Adrenal gland (tissue), 9 donors: ENCODE measurements at regions not wholly inside any gene's neighbourhood (a gene's known extent, or its start where the extent isn't known, plus 50 kb on each side); places are given as distances from the start of the nearest gene placed in this dataset.

ENCODE experiments used
- DNase-seq, 7 donors: peaks; one replicate each; pipeline ENCODE4 v3.0.0-alpha.2; 2019 to 2020
- H3K27ac ChIP-seq, 5 donors: fragments of 200-600 bp; sonication (generic) in 4 of 5; 1 replicate in 3 of 5; 2 replicates in 2 of 5; pipeline versions ENCODE4 v1.5.1 to v1.8.0; 2016 to 2020; ENCODE audit warnings: mild to moderate bottlenecking in 1 of 5
- H3K27me3 ChIP-seq: fragments of 200-600 bp; 2 replicates; pipeline ENCODE4 v1.8.0; 2021
- H3K36me3 ChIP-seq, 2 donors: fragments of 200-600 bp; replicated peaks in 1 of 2; 1 replicate in 1 of 2; 2 replicates in 1 of 2; pipeline versions ENCODE4 v1.5.1 to v1.8.0; 2018 to 2022
- H3K4me1 ChIP-seq, 2 donors: fragments of 200-600 bp; replicated peaks in 1 of 2; 1 replicate in 1 of 2; 2 replicates in 1 of 2; pipeline versions ENCODE4 v1.5.1 to v1.8.0; 2018 to 2021
- H3K4me3 ChIP-seq, 4 donors: fragments of 200-600 bp; sonication (generic) in 3 of 4; one replicate each; pipeline ENCODE4 v1.5.1; 2016 to 2018
- H3K9me3 ChIP-seq, 3 donors: fragments of 200-600 bp; sonication (generic) in 1 of 3; replicated peaks in 1 of 3; 1 replicate in 2 of 3; 2 replicates in 1 of 3; pipeline versions ENCODE4 v1.5.1 to v1.8.0; 2016 to 2021
- POLR2A ChIP-seq, 2 donors: fragments of 450-650 bp; IDR thresholded peaks; one replicate each; pipeline ENCODE4 v1.6.1; 2017; ENCODE audit warnings: antibody characterized with exemption in 2 of 2, mild to moderate bottlenecking in 2 of 2, moderate library complexity in 1 of 2
- WGBS, 4 donors: extraction: QIAGEN DNeasy Blood & Tissue Kit in 2 of 4; methylation state at CpG; one replicate each; pipeline versions ENCODE4 v1.1.5 to v1.1.7; 2013 to 2017; 5-methylcytosine and 5-hydroxymethylcytosine counted together
- intact Hi-C, 2 donors: fragments of 100-400 bp; cut with DNase I; formaldehyde crosslinking; loops; one replicate each; pipeline versions ENCODE4 v1.14.1 to v1.15.0; 2022 to 2023
- TF ChIP-seq, protein P1 (sequence below), 6 experiments: fragments of 450-650 bp in 4 of 6; fragments of 200-600 bp in 2 of 6; sonication (generic) in 1 of 6; IDR thresholded peaks; 1 replicate in 5 of 6; 2 replicates in 1 of 6; pipeline versions ENCODE4 v1.5.1 to v1.8.0; 2016 to 2021; ENCODE audit warnings: antibody characterized with exemption in 6 of 6, mild to moderate bottlenecking in 2 of 6, moderate library complexity in 1 of 6
- donor health status: healthy with polysubstance abuse.
- donor health status: Bipolar disorder and iron deficiency.
- donor health status: DM: yes; HTN: yes; CAD: no.
- donor health status: DM: no; HTN: no; CAD: no.
- donor health status: DM: no; HTN: no; CAD: no.

DNA sequence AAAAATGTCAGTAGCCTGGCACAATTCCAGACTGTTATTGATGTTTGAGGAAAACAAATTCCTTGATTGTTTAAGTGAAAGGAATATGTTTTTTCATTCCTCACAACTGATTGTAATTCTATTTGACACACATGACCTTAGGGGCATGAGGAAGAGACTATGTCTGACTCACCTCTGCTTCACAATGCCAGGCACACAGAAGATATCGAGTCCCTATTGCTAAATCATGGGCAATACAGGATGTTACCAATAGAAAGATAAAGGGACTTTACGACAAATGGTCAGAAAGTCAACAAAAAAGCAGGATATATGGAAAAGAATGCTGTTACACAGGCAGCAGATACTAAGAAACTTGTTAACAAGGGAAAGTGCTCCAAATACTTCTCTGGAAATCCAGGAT is 1903.5 kb downstream of the EFNA5 start:
- 62 to 75% (median 70%) methylated on average over 2 of the region's 2 CpGs for WGBS, 4 donors
- intact Hi-C loops, result no loop called here

DNA sequence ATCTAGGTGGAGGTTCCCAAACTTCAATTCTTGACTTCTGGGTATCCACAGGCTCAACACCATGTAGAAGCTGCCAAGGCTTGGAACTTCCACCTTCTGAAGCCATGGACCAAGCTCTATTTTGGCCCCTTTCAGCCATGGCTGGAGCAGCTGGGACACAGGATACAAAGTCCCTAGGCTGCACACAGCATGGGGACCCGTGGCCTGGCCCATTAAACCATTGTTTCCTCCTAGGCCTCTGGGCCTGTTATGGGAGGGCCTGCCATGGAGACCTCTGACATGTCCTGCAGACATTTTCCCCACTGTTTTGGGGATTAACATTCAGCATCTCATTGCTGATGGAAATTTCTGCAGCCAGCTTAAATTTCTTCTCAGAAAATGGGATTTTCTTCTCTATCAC is 1908.0 kb downstream of the EFNA5 start:
- H3K4me1 ChIP-seq, result no peaks in the 10 kb centered on the region
- no peaks in the 10 kb centered on the region for H3K9me3 ChIP-seq
- H3K27me3 ChIP-seq, result no peaks in the 10 kb centered on the region
- no peak overlapping the region for H3K4me3 ChIP-seq
- no peaks in the 10 kb centered on the region for H3K36me3 ChIP-seq
- 64 to 100% (median 73%) methylated on average over 1 of the region's 1 CpG for WGBS, 4 donors
- H3K27ac ChIP-seq, result no peak overlapping the region
- intact Hi-C loops, result no loop called here
- no peak for DNase-seq
- TF ChIP-seq, protein P1, sequence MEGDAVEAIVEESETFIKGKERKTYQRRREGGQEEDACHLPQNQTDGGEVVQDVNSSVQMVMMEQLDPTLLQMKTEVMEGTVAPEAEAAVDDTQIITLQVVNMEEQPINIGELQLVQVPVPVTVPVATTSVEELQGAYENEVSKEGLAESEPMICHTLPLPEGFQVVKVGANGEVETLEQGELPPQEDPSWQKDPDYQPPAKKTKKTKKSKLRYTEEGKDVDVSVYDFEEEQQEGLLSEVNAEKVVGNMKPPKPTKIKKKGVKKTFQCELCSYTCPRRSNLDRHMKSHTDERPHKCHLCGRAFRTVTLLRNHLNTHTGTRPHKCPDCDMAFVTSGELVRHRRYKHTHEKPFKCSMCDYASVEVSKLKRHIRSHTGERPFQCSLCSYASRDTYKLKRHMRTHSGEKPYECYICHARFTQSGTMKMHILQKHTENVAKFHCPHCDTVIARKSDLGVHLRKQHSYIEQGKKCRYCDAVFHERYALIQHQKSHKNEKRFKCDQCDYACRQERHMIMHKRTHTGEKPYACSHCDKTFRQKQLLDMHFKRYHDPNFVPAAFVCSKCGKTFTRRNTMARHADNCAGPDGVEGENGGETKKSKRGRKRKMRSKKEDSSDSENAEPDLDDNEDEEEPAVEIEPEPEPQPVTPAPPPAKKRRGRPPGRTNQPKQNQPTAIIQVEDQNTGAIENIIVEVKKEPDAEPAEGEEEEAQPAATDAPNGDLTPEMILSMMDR (IDR thresholded peaks at IDR 0.05), result no peak
- no peak for TF ChIP-seq POLR2A (IDR thresholded peaks at IDR 0.05)

More for the DNA sequence above, 1903.5 kb downstream of the EFNA5 start:
- H3K27ac ChIP-seq, result no peak overlapping the region
- H3K4me1 ChIP-seq, result no peaks in the 10 kb centered on the region
- no peaks in the 10 kb centered on the region for H3K27me3 ChIP-seq
- TF ChIP-seq, protein P1 (IDR thresholded peaks at IDR 0.05), result no peak
- TF ChIP-seq POLR2A (IDR thresholded peaks at IDR 0.05), result no peak
- H3K36me3 ChIP-seq, result no peaks in the 10 kb centered on the region
- H3K9me3 ChIP-seq, result no peaks in the 10 kb centered on the region
- no peak for DNase-seq
- no peak overlapping the region for H3K4me3 ChIP-seq

DNA sequence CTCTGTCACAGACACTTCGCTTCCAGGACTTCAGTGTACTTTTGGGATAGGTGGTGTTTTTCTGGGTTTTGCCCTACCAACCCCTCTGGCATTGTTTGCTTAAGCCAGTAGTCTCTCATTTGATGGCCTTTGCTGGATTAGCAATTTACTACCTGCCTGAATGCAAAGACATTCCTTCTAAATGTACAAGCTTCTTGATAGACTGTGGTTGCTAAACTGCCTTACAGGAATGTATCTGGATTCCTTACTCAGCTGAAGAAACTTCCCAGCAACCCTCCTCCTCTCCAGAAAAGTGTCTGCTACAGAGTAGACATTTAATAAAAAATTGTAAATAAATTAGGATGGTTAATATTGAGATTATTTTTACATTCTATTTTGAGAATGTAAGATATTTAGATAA is 1916.7 kb downstream of the EFNA5 start:
- no peak overlapping the region for H3K27ac ChIP-seq
- TF ChIP-seq POLR2A (IDR thresholded peaks at IDR 0.05), result no peak
- TF ChIP-seq, protein P1 (IDR thresholded peaks at IDR 0.05), result no peak
- no peaks in the 10 kb centered on the region for H3K27me3 ChIP-seq
- H3K9me3 ChIP-seq, result no peaks in the 10 kb centered on the region
- H3K4me3 ChIP-seq, result no peak overlapping the region
- WGBS, 4 donors, result 59 to 81% (median 78%) methylated on average over 1 of the region's 1 CpG
- H3K36me3 ChIP-seq, result no peaks in the 10 kb centered on the region
- intact Hi-C loops, result no loop called here
- DNase-seq, result no peak
- H3K4me1 ChIP-seq, result no peaks in the 10 kb centered on the region

DNA sequence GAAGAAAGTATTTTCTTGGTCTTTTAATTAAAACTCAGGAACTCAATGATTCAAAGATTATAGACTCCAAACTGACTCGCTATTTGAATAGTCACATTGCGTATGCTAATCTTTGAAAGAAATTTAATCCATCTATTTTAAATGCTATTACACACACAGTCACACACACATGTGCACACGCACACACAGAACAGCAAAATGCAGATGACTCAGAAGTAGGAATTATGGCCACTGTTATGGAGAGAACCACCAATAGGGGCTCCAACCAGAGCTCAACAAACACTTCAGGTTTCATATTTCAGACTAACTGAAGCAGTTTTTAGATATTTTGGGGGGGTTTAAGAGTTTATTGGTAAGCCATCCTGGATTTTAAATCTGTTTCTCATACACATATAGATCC is 1917.9 kb downstream of the EFNA5 start:
- Histone ChIP-seq H3K36me3 (no peaks in the 10 kb centered on the region), H3K27me3 (no peaks in the 10 kb centered on the region), H3K4me1 (no peaks in the 10 kb centered on the region), H3K27ac (no peak overlapping the region), H3K9me3 (no peaks in the 10 kb centered on the region), H3K4me3 (no peak overlapping the region)
- intact Hi-C loops, result no loop called here
- 85 to 92% (median 88%) methylated on average over 3 of the region's 3 CpGs for WGBS, 4 donors
- no peak for TF ChIP-seq POLR2A (IDR thresholded peaks at IDR 0.05)
- DNase-seq, result no peak

DNA sequence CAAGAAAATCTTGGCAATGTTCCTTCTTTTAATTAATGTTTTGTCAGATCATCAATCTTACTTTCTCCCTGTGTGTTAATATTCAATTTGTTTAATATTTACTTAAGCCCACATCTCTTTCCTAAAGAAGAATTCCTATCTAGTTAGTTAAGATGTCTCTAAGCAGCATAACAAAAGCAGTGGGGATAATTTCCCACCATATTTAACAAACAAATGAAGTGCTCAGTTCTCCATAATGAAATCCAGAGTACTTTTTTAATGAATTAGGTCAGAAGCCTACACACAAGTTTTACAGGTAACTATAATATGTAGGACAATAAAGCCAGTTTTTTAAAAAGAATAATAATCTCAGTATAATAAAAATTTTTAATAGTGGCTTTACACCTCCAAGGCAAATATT is 1918.8 kb downstream of the EFNA5 start:
- Histone ChIP-seq H3K27ac (no peak overlapping the region), H3K36me3 (no peaks in the 10 kb centered on the region), H3K27me3 (no peaks in the 10 kb centered on the region), H3K4me1 (no peaks in the 10 kb centered on the region), H3K9me3 (no peaks in the 10 kb centered on the region), H3K4me3 (no peak overlapping the region)
- intact Hi-C loops, result no loop called here
- DNase-seq, result no peak
- no peak for TF ChIP-seq POLR2A (IDR thresholded peaks at IDR 0.05)
- TF ChIP-seq, protein P1 (IDR thresholded peaks at IDR 0.05), result no peak
